ENCODE measurements at regions not wholly inside any gene's neighbourhood (a gene's known extent, or its start where the extent isn't known, plus 50 kb on each side); places are given as distances from the start of the nearest gene placed in this dataset.

GRCh38 chr5:175248416-175248905 is 195.5 kb downstream of the DRD1 start:
- Histone ChIP-seq H3K4me1 (peaks cover 21% of the 10 kb centered on the region), H3K4me3 (no peak overlapping the region), H3K9me3 (no peaks in the 10 kb centered on the region), H3K4me2 (no peak overlapping the region), H3K27ac (no peak overlapping the region)
- 72% methylated on average over 6 of the region's 6 CpGs for WGBS (ENCODE audit: missing lambda C conversion rate)
- ChIA-PET POLR2A (no interaction called here), CTCF (no interaction called here)
- ATAC-seq = no peak
- TF ChIP-seq FOSB (CRISPR knock-in tag; IDR thresholded peaks at IDR 0.05) (no peak), MYC (IDR thresholded peaks at IDR 0.05; ENCODE audit: borderline replicate concordance, low read length) (no peak), HEYL (CRISPR knock-in tag; IDR thresholded peaks at IDR 0.05) (no peak), PBX3 (IDR thresholded peaks at IDR 0.05) (no peak), CBX2 (IDR thresholded peaks at IDR 0.05; ENCODE audit: borderline replicate concordance, low read depth) (no peak), NFE2L2 (conservative IDR thresholded peaks at IDR 0.05; ENCODE audit: low read length) (no peak), SREBF2 (IDR thresholded peaks at IDR 0.05) (no peak), RARB (CRISPR knock-in tag; IDR thresholded peaks at IDR 0.05) (no peak), CEBPB (IDR thresholded peaks at IDR 0.05) (no peak)
- no peak for DNase-seq (ENCODE audit: low read depth in 1 of 2, low spot score in 1 of 2)
- no peak for FAIRE-seq

GRCh38 chr5:175246889-175247520 is 197.0 kb downstream of the DRD1 start:
- Histone ChIP-seq H3K4me1 (peaks cover 21% of the 10 kb centered on the region), H3K9me3 (no peaks in the 10 kb centered on the region), H3K27ac (peak overlapping the region; percentile 68 to 87; a peak in 5 of 6 replicates), H3K4me3 (no peak overlapping the region), H3K4me2 (peak overlapping the region; percentile 64)
- ChIA-PET POLR2A (interaction anchor here (0.9 kb wide), 1 partner anchor 41 kb away, joined by 4 read pairs; no protein-coding TSS in a partner anchor), CTCF (interaction anchor here (0.7 to 1.7 kb wide), 8 partner anchors 23 to 297 kb away, joined by 3 to 6 read pairs (median 4); partner anchors contain the start of gene DRD1)
- FAIRE-seq (peak; percentile 61), DNase-seq (ENCODE audit: low read depth in 1 of 2, low spot score in 1 of 2) (no peak), ATAC-seq (no peak)
- no peak for TF ChIP-seq RAD21 (conservative IDR thresholded peaks at IDR 0.05 in 1 of 2, IDR thresholded peaks at IDR 0.05 in 1 of 2)
- TF ChIP-seq HDAC2 (IDR thresholded peaks at IDR 0.05) = no peak
- WGBS (ENCODE audit: missing lambda C conversion rate) = 21% methylated on average over 4 of the region's 4 CpGs

- H3K4me1 ChIP-seq = peaks cover 21% of the 10 kb centered on the region
- TF ChIP-seq EHMT2 (IDR thresholded peaks at IDR 0.05; ENCODE audit: low read depth) = no peak
- TF ChIP-seq FOSB (CRISPR knock-in tag; IDR thresholded peaks at IDR 0.05) = no peak
- TF ChIP-seq CEBPB (IDR thresholded peaks at IDR 0.05) = no peak
- peak; percentile 22; the same call in 1 of the 3 replicates for TF ChIP-seq SMC3 (IDR thresholded peaks at IDR 0.05)
- peak; percentile 84 for TF ChIP-seq MAX (IDR thresholded peaks at IDR 0.05)
- peak; percentile 21 for TF ChIP-seq MAFK (IDR thresholded peaks at IDR 0.05; ENCODE audit: partially characterized antibody)
- TF ChIP-seq MAZ (IDR thresholded peaks at IDR 0.05; ENCODE audit: borderline replicate concordance, low read depth, low read length) = no peak
- peak; percentile 41 to 48; a peak in 2 of 5 replicates for TF ChIP-seq JUN (IDR thresholded peaks at IDR 0.05)
- peak; percentile 71; the same call in 1 of the 2 replicates for TF ChIP-seq JUNB (IDR thresholded peaks at IDR 0.05)
- TF ChIP-seq NPAS2 (CRISPR knock-in tag; IDR thresholded peaks at IDR 0.05; ENCODE audit: borderline replicate concordance) = no peak
- no peak for TF ChIP-seq REST (IDR thresholded peaks at IDR 0.05)
- peak; percentile 17; the same call in 1 of the 2 replicates for TF ChIP-seq GATA3 (IDR thresholded peaks at IDR 0.05; ENCODE audit: borderline replicate concordance)
- TF ChIP-seq USF2 (IDR thresholded peaks at IDR 0.05) = peak; percentile 43
- TF ChIP-seq NR3C1 (IDR thresholded peaks at IDR 0.05) = no peak
- no peak for TF ChIP-seq HDAC2 (IDR thresholded peaks at IDR 0.05)
- TF ChIP-seq FOSL2 (IDR thresholded peaks at IDR 0.05) = peak; percentile 83
- peak; percentile 81 for TF ChIP-seq FOSL2 (CRISPR knock-in tag; IDR thresholded peaks at IDR 0.05)
- TF ChIP-seq SREBF2 (IDR thresholded peaks at IDR 0.05) = no peak
- peak in 1 of 2 experiments; percentile 33; a peak in 2 of 5 replicates for TF ChIP-seq RAD21 (conservative IDR thresholded peaks at IDR 0.05 in 1 of 2, IDR thresholded peaks at IDR 0.05 in 1 of 2)
- POLR2A ChIA-PET = interaction anchor here (0.9 to 1.0 kb wide), 2 partner anchors 42 to 198 kb away, joined by 3 to 4 read pairs; partner anchors contain the start of gene DRD1
- H3K4me3 ChIP-seq = no peak overlapping the region
- FAIRE-seq (peak; percentile 39), ATAC-seq (peak; percentile 96 to 99), DNase-seq (ENCODE audit: low read depth in 1 of 2, low spot score in 1 of 2) (peak; percentile 80 to 83)
- peak overlapping the region; percentile 68 to 87 for H3K27ac ChIP-seq
- H3K4me2 ChIP-seq = peak overlapping the region; percentile 64
- CTCF ChIA-PET = interaction anchor here (0.6 to 1.7 kb wide), 10 partner anchors 11 to 1496 kb away, joined by 3 to 6 read pairs (median 3); partner anchors contain the start of gene DRD1
- no peaks in the 10 kb centered on the region for H3K9me3 ChIP-seq
- 3% methylated on average over 8 of the region's 8 CpGs for WGBS (ENCODE audit: missing lambda C conversion rate)
These were observed 197.6 kb downstream of the DRD1 start for GRCh38 chr5:175246242-175246888.

Data from A549 (cell line).